WTC11 (cell line): ENCODE measurements at regions not wholly inside any gene's neighbourhood (a gene's known extent, or its start where the extent isn't known, plus 50 kb on each side); places are given as distances from the start of the nearest gene placed in this dataset.

Source experiments
- ATAC-seq: fragments of 200-7000 bp; cut with Tn5 transposase; 2 replicates; pipeline ENCODE4 v1.10.0; 2021; ENCODE audit warnings: mild to moderate bottlenecking, moderate library complexity
- CTCF ChIA-PET: fragments of 300-600 bp; sonication (Branson Sonifier 250); formaldehyde crosslinking; loops from one replicate; lab custom pipeline; 2021; ENCODE audit warnings: antibody characterized with exemption; lab: Charles Lee
- POLR2A ChIA-PET: fragments of 350-600 bp; sonication (Branson Sonifier 250); formaldehyde crosslinking; loops from one replicate; lab custom pipeline; 2021; ENCODE audit warnings: antibody characterized with exemption; lab: Charles Lee
- DNase-seq: peaks from one replicate; pipeline ENCODE4 v3.0.0; 2021; ENCODE audit warnings: low spot score
- H3K27ac Mint-ChIP-seq: 2 replicates; pipeline ENCODE4 v1.8.0; 2021; ENCODE audit warnings: mixed read lengths
- H3K27me3 Mint-ChIP-seq: 2 replicates; pipeline ENCODE4 v1.8.0; 2021; ENCODE audit warnings: low read depth, mild to moderate bottlenecking, moderate library complexity, mixed read lengths
- H3K36me3 Mint-ChIP-seq: 2 replicates; pipeline ENCODE4 v1.8.0; 2021; ENCODE audit warnings: mixed read lengths
- H3K4me1 Mint-ChIP-seq: 2 replicates; pipeline ENCODE4 v1.8.0; 2022; ENCODE audit warnings: mixed read lengths
- H3K4me3 Mint-ChIP-seq: 2 replicates; pipeline ENCODE4 v1.8.0; 2021; ENCODE audit warnings: mild to moderate bottlenecking, moderate library complexity, mixed read lengths
- H3K9me3 Mint-ChIP-seq: 2 replicates; pipeline ENCODE4 v1.8.0; 2021; ENCODE audit warnings: mixed read lengths
- EMX1 ChIP-seq: fragments of 250-450 bp; sonication (Bioruptor Pico); IDR thresholded peaks from 2 replicates; pipeline ENCODE4 v1.8.0; 2021; ENCODE audit warnings: mild to moderate bottlenecking
- FOXJ3 ChIP-seq: sonication (generic); formaldehyde crosslinking; IDR thresholded peaks from 2 replicates; pipeline ENCODE4 v1.9.0; 2021; ENCODE audit warnings: missing genetic modification reagents, mild to moderate bottlenecking, borderline replicate concordance
- FOXP1 ChIP-seq: sonication (generic); formaldehyde crosslinking; IDR thresholded peaks from 2 replicates; pipeline ENCODE4 v1.8.0; 2022; ENCODE audit warnings: missing genetic modification reagents, mild to moderate bottlenecking, moderate library complexity, borderline replicate concordance
- IRF2 ChIP-seq: sonication (generic); formaldehyde crosslinking; IDR thresholded peaks from 2 replicates; pipeline ENCODE4 v1.8.0; 2022; ENCODE audit warnings: low read depth, missing genetic modification reagents, borderline replicate concordance
- KAT7 ChIP-seq: sonication (generic); formaldehyde crosslinking; IDR thresholded peaks from 2 replicates; pipeline ENCODE4 v1.8.1; 2023; ENCODE audit warnings: missing genetic modification reagents, mild to moderate bottlenecking, borderline replicate concordance
- MYBL2 ChIP-seq: sonication (generic); formaldehyde crosslinking; IDR thresholded peaks from 2 replicates; pipeline ENCODE4 v1.8.1; 2023; ENCODE audit warnings: mild to moderate bottlenecking, moderate library complexity, missing genetic modification reagents
- NFE2L1 ChIP-seq: sonication (generic); formaldehyde crosslinking; IDR thresholded peaks from 2 replicates; pipeline ENCODE4 v1.8.1; 2023; ENCODE audit warnings: missing genetic modification reagents
- NR1H2 ChIP-seq: sonication (generic); formaldehyde crosslinking; IDR thresholded peaks from 2 replicates; pipeline ENCODE4 v1.9.0; 2021; ENCODE audit warnings: mild to moderate bottlenecking, moderate library complexity, missing genetic modification reagents
- NR2C2 ChIP-seq: sonication (generic); formaldehyde crosslinking; IDR thresholded peaks from 2 replicates; pipeline ENCODE4 v1.8.0; 2022; ENCODE audit warnings: mild to moderate bottlenecking, missing genetic modification reagents
- PRRX2 ChIP-seq: fragments of 250-450 bp; sonication (Bioruptor Pico); IDR thresholded peaks from 2 replicates; pipeline ENCODE4 v1.8.0; 2021; ENCODE audit warnings: mild to moderate bottlenecking
- RORB ChIP-seq: fragments of 250-450 bp; sonication (Bioruptor Pico); IDR thresholded peaks from 2 replicates; pipeline ENCODE4 v1.9.0; 2021; ENCODE audit warnings: mild to moderate bottlenecking
- SMAD4 ChIP-seq: sonication (generic); formaldehyde crosslinking; IDR thresholded peaks from 2 replicates; pipeline ENCODE4 v1.8.0; 2022; ENCODE audit warnings: mild to moderate bottlenecking, missing genetic modification reagents
- ZBTB21 ChIP-seq: sonication (generic); formaldehyde crosslinking; IDR thresholded peaks from 2 replicates; pipeline ENCODE4 v1.8.1; 2023; ENCODE audit warnings: mild to moderate bottlenecking, missing genetic modification reagents, borderline replicate concordance
- ZNF232 ChIP-seq: sonication (generic); formaldehyde crosslinking; IDR thresholded peaks from 2 replicates; pipeline ENCODE4 v1.8.0; 2022; ENCODE audit warnings: mild to moderate bottlenecking, missing genetic modification reagents
- ZNF416 ChIP-seq: fragments of 250-450 bp; sonication (Bioruptor Pico); IDR thresholded peaks from 2 replicates; pipeline ENCODE4 v1.9.0; 2021; ENCODE audit warnings: mild to moderate bottlenecking, inconsistent platforms
- TF ChIP-seq, protein P1 (sequence below): sonication (generic); formaldehyde crosslinking; IDR thresholded peaks from 2 replicates; pipeline ENCODE4 v1.8.0; 2022; ENCODE audit warnings: mild to moderate bottlenecking, missing genetic modification reagents
- TF ChIP-seq, protein P2 (sequence below): sonication (generic); formaldehyde crosslinking; IDR thresholded peaks from 2 replicates; pipeline ENCODE4 v1.8.1; 2023; ENCODE audit warnings: mild to moderate bottlenecking, missing genetic modification reagents
- TF ChIP-seq, protein P3 (sequence below): sonication (generic); formaldehyde crosslinking; IDR thresholded peaks from 2 replicates; pipeline ENCODE4 v1.8.1; 2022; ENCODE audit warnings: low read depth, mild to moderate bottlenecking, moderate library complexity, missing genetic modification reagents, borderline replicate concordance
- TF ChIP-seq, protein P4 (sequence below): sonication (generic); formaldehyde crosslinking; conservative IDR thresholded peaks from 2 replicates; pipeline ENCODE4 v1.8.1; 2022; ENCODE audit warnings: mild to moderate bottlenecking, missing genetic modification reagents
- TF ChIP-seq, protein P5 (sequence below): sonication (generic); formaldehyde crosslinking; IDR thresholded peaks from 2 replicates; pipeline ENCODE4 v1.8.1; 2023; ENCODE audit warnings: mild to moderate bottlenecking, missing genetic modification reagents
- TF ChIP-seq, protein P6 (sequence below): fragments of 250-450 bp; sonication (Bioruptor Pico); IDR thresholded peaks from 2 replicates; pipeline ENCODE4 v1.9.0; 2021; ENCODE audit warnings: mild to moderate bottlenecking
- TF ChIP-seq, protein P7 (sequence below): sonication (generic); formaldehyde crosslinking; IDR thresholded peaks from 2 replicates; pipeline ENCODE4 v1.8.1; 2022; ENCODE audit warnings: mild to moderate bottlenecking, missing genetic modification reagents, moderate library complexity, borderline replicate concordance
- TF ChIP-seq, protein P8 (sequence below): sonication (generic); formaldehyde crosslinking; IDR thresholded peaks from 2 replicates; pipeline ENCODE4 v1.8.1; 2023; ENCODE audit warnings: mild to moderate bottlenecking, moderate library complexity, missing genetic modification reagents
- TF ChIP-seq, protein P9 (sequence below): fragments of 200-600 bp; IDR thresholded peaks from 2 replicates; pipeline ENCODE4 v1.8.0; 2022; ENCODE audit warnings: antibody characterized with exemption

DNA sequence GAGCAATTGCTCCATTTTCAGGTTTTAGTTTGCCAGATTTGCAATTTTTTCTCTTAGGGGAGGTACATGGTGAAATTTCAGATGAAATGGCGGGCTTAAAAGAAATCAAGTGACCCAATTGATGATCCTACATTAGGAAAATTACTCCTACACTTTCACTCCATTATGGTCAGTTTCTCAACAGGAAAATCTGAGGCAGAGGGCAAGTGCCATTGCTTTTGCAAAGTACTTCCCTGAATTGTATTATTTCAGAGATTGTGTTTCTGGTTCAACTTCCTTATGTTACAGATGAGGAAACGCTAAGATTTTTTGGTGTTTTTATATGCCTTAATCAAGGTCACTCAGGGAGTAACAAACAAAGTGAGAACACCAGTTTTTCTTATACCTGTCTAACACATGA lies 302.2 kb downstream of the ARAP2 start (continued):
- TF ChIP-seq, protein P1, sequence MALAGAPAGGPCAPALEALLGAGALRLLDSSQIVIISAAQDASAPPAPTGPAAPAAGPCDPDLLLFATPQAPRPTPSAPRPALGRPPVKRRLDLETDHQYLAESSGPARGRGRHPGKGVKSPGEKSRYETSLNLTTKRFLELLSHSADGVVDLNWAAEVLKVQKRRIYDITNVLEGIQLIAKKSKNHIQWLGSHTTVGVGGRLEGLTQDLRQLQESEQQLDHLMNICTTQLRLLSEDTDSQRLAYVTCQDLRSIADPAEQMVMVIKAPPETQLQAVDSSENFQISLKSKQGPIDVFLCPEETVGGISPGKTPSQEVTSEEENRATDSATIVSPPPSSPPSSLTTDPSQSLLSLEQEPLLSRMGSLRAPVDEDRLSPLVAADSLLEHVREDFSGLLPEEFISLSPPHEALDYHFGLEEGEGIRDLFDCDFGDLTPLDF (CRISPR knock-in tag), result no peak
- TF ChIP-seq RORB (CRISPR knock-in tag), result no peak

DNA sequence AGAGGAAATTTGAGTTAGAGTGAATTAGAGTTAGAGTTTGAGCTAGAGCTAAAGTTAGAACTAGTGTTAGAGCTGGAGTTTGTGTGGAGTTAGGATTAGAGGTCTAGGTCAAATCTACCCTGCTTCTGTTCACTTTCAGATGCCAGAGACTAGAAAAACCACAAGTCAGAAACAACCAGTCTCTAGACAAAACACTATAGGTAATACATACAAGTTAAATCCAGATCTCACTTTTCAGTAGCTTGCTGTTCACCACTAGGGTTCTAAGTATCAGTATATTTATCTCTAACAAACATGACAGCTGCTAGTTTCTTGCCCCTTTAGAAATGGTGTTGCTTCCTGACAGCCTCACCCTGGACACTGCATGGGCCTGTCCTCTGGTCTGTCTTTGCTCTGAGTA lies 300.7 kb downstream of the ARAP2 start:
- DNase-seq (no peak), ATAC-seq (no peak)
- TF ChIP-seq SMAD4 (CRISPR knock-in tag), result no peak
- no peak for TF ChIP-seq FOXP1 (CRISPR knock-in tag)
- TF ChIP-seq ZNF416, result no peak
- TF ChIP-seq, protein P2, sequence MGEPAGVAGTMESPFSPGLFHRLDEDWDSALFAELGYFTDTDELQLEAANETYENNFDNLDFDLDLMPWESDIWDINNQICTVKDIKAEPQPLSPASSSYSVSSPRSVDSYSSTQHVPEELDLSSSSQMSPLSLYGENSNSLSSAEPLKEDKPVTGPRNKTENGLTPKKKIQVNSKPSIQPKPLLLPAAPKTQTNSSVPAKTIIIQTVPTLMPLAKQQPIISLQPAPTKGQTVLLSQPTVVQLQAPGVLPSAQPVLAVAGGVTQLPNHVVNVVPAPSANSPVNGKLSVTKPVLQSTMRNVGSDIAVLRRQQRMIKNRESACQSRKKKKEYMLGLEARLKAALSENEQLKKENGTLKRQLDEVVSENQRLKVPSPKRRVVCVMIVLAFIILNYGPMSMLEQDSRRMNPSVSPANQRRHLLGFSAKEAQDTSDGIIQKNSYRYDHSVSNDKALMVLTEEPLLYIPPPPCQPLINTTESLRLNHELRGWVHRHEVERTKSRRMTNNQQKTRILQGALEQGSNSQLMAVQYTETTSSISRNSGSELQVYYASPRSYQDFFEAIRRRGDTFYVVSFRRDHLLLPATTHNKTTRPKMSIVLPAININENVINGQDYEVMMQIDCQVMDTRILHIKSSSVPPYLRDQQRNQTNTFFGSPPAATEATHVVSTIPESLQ (CRISPR knock-in tag), result no peak
- TF ChIP-seq EMX1 (CRISPR knock-in tag), result no peak
- TF ChIP-seq, protein P3, sequence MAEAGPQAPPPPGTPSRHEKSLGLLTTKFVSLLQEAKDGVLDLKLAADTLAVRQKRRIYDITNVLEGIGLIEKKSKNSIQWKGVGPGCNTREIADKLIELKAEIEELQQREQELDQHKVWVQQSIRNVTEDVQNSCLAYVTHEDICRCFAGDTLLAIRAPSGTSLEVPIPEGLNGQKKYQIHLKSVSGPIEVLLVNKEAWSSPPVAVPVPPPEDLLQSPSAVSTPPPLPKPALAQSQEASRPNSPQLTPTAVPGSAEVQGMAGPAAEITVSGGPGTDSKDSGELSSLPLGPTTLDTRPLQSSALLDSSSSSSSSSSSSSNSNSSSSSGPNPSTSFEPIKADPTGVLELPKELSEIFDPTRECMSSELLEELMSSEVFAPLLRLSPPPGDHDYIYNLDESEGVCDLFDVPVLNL (CRISPR knock-in tag), result no peak
- no peak for TF ChIP-seq MYBL2 (CRISPR knock-in tag)
- TF ChIP-seq IRF2 (CRISPR knock-in tag), result no peak
- no peak for TF ChIP-seq ZNF232 (CRISPR knock-in tag)
- no peaks in the 10 kb centered on the region for H3K36me3 Mint-ChIP-seq
- no peak overlapping the region for H3K4me3 Mint-ChIP-seq
- ChIA-PET CTCF (interaction anchor here (0.8 kb wide), 1 partner anchor 9 kb away, joined by 5 read pairs; no protein-coding TSS in a partner anchor), POLR2A (no interaction called here)
- no peak overlapping the region for H3K27ac Mint-ChIP-seq
- H3K4me1 Mint-ChIP-seq, result no peaks in the 10 kb centered on the region
- no peaks in the 10 kb centered on the region for H3K27me3 Mint-ChIP-seq
- H3K9me3 Mint-ChIP-seq, result no peaks in the 10 kb centered on the region

DNA sequence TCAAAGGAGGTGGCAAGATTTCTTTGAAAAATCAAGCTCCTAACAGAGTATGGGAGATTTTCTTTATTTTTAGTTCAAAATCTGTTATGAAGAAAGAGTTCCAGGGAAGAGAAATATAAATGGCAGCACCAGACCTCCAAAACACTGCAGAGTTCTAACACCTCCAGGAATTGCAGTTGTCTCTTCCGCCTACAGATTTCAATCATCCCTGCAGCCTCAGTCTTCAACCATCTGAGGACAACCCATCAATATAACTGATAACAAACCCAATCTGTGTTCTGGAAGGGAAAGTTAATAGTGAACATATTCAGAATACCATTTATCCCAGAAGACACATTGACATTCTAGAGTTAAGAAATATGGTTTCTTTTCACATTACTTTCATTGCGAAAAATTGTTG lies 296.1 kb downstream of the ARAP2 start:
- ATAC-seq (no peak), DNase-seq (no peak)
- H3K9me3 Mint-ChIP-seq, result peaks cover 31% of the 10 kb centered on the region
- H3K36me3 Mint-ChIP-seq, result peaks cover 8% of the 10 kb centered on the region
- H3K4me1 Mint-ChIP-seq, result peaks cover 10% of the 10 kb centered on the region
- H3K4me3 Mint-ChIP-seq, result no peak overlapping the region
- ChIA-PET POLR2A (no interaction called here), CTCF (no interaction called here)
- no peak overlapping the region for H3K27ac Mint-ChIP-seq
- H3K27me3 Mint-ChIP-seq, result no peaks in the 10 kb centered on the region
- no peak for TF ChIP-seq KAT7 (CRISPR knock-in tag)
- no peak for TF ChIP-seq FOXJ3 (CRISPR knock-in tag)
- TF ChIP-seq ZNF416, result no peak
- TF ChIP-seq, protein P4, sequence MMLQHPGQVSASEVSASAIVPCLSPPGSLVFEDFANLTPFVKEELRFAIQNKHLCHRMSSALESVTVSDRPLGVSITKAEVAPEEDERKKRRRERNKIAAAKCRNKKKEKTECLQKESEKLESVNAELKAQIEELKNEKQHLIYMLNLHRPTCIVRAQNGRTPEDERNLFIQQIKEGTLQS (CRISPR knock-in tag), result no peak
- TF ChIP-seq, protein P5, sequence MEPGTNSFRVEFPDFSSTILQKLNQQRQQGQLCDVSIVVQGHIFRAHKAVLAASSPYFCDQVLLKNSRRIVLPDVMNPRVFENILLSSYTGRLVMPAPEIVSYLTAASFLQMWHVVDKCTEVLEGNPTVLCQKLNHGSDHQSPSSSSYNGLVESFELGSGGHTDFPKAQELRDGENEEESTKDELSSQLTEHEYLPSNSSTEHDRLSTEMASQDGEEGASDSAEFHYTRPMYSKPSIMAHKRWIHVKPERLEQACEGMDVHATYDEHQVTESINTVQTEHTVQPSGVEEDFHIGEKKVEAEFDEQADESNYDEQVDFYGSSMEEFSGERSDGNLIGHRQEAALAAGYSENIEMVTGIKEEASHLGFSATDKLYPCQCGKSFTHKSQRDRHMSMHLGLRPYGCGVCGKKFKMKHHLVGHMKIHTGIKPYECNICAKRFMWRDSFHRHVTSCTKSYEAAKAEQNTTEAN (CRISPR knock-in tag), result no peak
- TF ChIP-seq PRRX2 (CRISPR knock-in tag), result no peak
- TF ChIP-seq, protein P6, sequence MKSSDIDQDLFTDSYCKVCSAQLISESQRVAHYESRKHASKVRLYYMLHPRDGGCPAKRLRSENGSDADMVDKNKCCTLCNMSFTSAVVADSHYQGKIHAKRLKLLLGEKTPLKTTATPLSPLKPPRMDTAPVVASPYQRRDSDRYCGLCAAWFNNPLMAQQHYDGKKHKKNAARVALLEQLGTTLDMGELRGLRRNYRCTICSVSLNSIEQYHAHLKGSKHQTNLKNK (CRISPR knock-in tag), result no peak
- no peak for TF ChIP-seq NFE2L1 (CRISPR knock-in tag)
- TF ChIP-seq, protein P7, sequence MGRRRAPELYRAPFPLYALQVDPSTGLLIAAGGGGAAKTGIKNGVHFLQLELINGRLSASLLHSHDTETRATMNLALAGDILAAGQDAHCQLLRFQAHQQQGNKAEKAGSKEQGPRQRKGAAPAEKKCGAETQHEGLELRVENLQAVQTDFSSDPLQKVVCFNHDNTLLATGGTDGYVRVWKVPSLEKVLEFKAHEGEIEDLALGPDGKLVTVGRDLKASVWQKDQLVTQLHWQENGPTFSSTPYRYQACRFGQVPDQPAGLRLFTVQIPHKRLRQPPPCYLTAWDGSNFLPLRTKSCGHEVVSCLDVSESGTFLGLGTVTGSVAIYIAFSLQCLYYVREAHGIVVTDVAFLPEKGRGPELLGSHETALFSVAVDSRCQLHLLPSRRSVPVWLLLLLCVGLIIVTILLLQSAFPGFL, result no peak
- TF ChIP-seq, protein P8, sequence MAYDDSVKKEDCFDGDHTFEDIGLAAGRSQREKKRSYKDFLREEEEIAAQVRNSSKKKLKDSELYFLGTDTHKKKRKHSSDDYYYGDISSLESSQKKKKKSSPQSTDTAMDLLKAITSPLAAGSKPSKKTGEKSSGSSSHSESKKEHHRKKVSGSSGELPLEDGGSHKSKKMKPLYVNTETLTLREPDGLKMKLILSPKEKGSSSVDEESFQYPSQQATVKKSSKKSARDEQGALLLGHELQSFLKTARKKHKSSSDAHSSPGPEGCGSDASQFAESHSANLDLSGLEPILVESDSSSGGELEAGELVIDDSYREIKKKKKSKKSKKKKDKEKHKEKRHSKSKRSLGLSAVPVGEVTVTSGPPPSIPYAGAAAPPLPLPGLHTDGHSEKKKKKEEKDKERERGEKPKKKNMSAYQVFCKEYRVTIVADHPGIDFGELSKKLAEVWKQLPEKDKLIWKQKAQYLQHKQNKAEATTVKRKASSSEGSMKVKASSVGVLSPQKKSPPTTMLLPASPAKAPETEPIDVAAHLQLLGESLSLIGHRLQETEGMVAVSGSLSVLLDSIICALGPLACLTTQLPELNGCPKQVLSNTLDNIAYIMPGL (CRISPR knock-in tag), result no peak
- TF ChIP-seq, protein P9, sequence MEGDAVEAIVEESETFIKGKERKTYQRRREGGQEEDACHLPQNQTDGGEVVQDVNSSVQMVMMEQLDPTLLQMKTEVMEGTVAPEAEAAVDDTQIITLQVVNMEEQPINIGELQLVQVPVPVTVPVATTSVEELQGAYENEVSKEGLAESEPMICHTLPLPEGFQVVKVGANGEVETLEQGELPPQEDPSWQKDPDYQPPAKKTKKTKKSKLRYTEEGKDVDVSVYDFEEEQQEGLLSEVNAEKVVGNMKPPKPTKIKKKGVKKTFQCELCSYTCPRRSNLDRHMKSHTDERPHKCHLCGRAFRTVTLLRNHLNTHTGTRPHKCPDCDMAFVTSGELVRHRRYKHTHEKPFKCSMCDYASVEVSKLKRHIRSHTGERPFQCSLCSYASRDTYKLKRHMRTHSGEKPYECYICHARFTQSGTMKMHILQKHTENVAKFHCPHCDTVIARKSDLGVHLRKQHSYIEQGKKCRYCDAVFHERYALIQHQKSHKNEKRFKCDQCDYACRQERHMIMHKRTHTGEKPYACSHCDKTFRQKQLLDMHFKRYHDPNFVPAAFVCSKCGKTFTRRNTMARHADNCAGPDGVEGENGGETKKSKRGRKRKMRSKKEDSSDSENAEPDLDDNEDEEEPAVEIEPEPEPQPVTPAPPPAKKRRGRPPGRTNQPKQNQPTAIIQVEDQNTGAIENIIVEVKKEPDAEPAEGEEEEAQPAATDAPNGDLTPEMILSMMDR, result no peak
- no peak for TF ChIP-seq NR2C2 (CRISPR knock-in tag)
- TF ChIP-seq ZBTB21, result no peak
- no peak for TF ChIP-seq NR1H2
- no peak for TF ChIP-seq RORB (CRISPR knock-in tag)
